ENCODE measurements at regions not wholly inside any gene's neighbourhood (a gene's known extent, or its start where the extent isn't known, plus 50 kb on each side); places are given as distances from the start of the nearest gene placed in this dataset.

DNA sequence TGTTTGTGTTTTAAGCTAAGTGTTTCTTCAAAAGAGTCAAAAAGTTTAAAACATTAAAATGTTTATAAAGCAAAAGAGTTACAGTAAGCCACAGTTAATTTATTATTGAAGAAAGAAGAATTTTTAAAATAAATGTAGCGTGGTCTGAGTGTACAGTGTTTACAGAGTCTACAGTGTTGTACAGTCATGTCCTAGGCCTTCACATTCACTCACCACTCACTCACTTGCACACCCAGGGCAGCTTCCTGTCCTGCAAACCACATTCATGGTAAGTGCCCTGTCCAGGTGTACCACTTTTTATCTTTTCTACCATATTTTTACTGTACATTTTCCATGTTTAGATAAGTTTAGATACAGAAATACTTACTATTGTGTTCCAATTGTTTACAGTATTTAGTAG is 239.7 kb upstream of the AGA start:
- no peak for DNase-seq (ENCODE audit: low read depth in 4 of 4, low spot score in 2 of 4)

GRCh38 chr4:177687117-177687516 is 244.9 kb upstream of the AGA start:
- no peak for DNase-seq (ENCODE audit: low read depth in 4 of 4, low spot score in 2 of 4)

GRCh38 chr4:177692907-177693306 is 250.7 kb upstream of the AGA start:
- DNase-seq (ENCODE audit: low read depth in 4 of 4, low spot score in 2 of 4): no peak

- DNase-seq (ENCODE audit: low read depth in 4 of 4, low spot score in 2 of 4): no peak
Observed at GRCh38 chr4:177696438-177696966, 254.3 kb upstream of the AGA start.

DNA sequence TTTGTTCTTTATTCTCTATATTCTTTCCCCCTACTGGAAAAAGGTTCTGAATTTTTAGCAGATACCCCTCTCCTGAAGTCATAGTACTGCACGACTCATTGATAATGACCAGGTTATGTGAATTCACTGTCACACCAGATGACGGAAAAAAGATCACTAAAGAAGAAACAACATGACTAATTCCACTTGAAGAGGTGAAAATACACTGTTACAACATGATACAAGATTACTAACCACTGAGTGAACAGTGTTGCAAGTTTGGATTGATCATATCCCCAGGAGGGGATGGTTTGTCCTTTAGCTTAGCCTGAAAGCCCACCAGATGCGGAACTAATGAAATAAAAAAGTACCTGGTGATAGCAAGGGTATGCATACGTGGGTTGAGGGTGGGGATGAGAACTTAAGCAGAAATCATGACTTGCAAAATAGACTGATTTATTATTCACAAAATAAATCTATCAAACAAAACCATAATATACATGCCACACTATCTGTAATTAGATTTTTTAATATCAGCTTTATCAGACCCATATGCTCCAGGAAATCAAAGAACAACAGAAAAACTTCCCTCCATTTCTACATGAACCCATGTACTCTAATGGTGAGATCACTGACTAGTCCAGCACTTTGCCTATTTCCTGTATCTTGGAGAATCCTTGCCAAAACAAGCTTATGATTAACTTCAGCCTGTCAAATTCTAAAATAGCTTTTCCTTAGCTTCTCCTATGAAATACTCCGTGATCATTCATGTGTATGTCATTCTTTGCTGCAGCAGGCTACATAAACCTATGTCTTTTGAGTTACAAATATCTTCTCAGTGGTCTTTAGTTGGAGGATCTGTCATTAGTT is 257.4 kb upstream of the AGA start:
- peak in 1 of 4 donors; percentile 3 for DNase-seq (ENCODE audit: low read depth in 4 of 4, low spot score in 2 of 4)

- DNase-seq (ENCODE audit: low read depth in 4 of 4, low spot score in 2 of 4): no peak
Observed at GRCh38 chr4:177706916-177707315, 264.7 kb upstream of the AGA start.

- DNase-seq (ENCODE audit: low read depth in 4 of 4, low spot score in 2 of 4): no peak
Observed at GRCh38 chr4:177713454-177713853, 271.2 kb upstream of the AGA start.

GRCh38 chr4:177717407-177717806 is 275.2 kb upstream of the AGA start:
- no peak for DNase-seq (ENCODE audit: low read depth in 4 of 4, low spot score in 2 of 4)

GRCh38 chr4:177718514-177718913 is 276.3 kb upstream of the AGA start:
- DNase-seq (ENCODE audit: low read depth in 4 of 4, low spot score in 2 of 4): no peak

DNA sequence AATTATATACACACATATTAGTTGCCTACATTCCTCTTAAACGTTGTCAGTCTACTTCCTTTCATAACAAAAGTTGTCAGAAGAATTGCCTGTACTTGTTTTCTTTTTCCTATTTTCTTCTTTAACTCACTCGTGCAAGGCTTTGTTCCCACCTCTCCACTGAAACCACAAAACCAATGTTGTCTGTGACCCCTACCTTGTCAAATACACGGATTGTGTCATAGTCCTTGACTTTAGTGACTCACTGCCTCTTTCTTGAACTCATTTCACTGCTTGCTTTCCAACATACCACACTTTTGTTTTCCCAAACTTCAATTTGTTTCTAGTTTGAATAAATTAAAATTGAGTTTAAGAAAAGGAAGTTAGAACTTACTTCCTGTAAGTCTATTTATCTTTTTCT is 283.9 kb upstream of the AGA start:
- DNase-seq (ENCODE audit: low read depth in 4 of 4, low spot score in 2 of 4): no peak

DNA sequence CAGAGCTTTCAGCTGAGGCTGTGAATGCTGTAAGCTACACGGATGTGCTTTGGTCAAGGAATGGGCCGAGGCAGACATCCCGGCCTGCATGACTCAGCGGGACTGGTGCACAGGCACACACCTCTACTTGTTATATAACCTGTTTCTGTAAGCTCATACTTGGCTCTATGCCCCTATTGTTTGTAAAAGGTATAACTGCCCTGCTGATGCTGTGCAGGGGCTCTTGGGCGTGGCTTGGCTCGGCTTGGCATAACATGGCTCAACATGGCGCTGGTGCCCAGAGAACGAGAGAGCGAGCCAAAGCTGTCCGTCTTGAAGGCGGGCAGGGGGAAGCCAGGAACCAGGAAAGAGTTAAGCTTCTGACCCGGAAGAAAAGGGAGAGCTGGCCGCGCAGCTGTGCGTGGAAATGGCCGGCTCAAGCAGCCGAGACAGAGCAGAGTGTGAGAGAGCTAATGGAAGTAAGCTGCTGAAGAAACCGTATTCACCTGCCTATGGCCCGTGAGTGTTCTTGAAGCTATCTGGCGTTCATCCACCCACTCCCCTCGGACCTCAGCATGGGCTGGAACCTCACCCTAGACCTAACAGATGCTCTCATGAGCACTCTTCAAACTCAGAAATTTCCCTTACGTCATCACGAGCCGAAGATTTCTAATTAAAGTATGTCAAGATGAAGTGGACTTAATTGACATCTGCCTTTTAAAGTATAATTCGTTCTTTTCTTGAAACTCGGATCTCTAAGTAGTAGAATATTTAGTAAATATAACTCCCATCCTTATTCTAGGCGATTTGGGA is 286.3 kb upstream of the AGA start:
- DNase-seq (ENCODE audit: low read depth in 4 of 4, low spot score in 2 of 4): no peak

GRCh38 chr4:177729681-177730080 is 287.4 kb upstream of the AGA start:
- DNase-seq (ENCODE audit: low read depth in 4 of 4, low spot score in 2 of 4): no peak

DNA sequence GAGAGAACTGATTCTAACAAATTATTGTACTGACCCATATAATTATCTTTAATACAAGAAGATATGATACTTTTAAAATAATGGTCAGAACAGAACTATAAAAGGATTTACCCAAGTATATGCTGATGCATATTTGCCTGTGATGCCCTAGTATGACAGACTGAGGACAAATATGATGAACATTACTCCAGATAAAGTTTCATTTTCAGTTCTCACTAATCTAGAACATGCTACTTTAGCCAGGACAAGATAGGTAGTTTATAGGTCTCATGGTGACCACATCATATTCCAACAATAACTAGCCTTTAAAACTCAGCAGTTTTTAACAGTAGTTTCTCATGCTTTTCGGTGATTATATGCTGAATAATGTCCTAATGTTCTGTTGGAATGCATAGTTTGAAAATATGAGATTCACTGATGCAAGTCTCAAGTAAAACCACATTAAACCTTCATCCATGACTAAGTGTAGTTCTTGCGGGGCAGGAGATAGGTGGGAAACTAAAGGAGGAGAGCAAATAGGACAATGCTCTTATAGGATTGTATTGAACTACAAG is 295.2 kb upstream of the AGA start:
- no peak for DNase-seq (ENCODE audit: low read depth in 4 of 4, low spot score in 2 of 4)

DNA sequence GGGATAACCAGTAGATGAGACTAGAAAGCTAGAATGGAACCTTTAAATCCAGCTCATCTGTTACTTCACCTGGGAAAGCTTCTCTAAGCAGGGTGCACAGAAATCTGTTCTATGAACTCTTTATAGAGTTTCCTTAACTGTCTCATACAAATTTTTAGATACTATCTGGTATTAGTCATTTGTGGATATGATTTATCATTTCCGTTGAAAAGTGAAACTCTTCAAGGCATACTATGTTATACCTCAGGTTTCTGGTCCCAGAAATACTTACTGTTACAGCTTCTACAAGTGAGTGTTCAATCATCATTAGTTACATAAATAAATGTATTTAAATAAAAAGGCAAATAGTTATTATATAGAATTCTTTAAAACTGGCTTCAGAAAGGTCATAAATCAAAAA is 298.3 kb upstream of the AGA start:
- no peak for DNase-seq (ENCODE audit: low read depth in 4 of 4, low spot score in 2 of 4)

DNA sequence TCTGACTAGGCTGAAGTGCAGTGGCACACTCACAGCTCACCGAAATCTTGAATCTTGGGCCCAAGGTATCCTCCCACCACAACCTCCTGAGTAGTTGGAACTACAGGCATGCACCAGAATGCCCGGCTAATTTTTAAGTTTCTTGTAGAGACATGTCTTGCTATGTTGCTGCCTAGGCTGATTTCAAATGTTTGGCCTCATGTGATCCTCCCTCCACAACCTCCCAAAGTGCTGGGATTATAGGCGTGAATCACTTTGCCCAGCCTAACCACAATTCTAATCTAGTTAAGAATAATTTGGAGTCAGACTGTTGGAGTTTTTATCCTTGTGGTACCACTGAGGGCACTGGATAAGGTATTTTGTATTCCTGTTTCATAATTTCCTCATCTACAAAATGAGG is 317.5 kb upstream of the AGA start:
- DNase-seq (ENCODE audit: low read depth in 4 of 4, low spot score in 2 of 4): no peak

GRCh38 chr4:177761692-177762091 is 319.5 kb upstream of the AGA start:
- no peak for DNase-seq (ENCODE audit: low read depth in 4 of 4, low spot score in 2 of 4)

DNA sequence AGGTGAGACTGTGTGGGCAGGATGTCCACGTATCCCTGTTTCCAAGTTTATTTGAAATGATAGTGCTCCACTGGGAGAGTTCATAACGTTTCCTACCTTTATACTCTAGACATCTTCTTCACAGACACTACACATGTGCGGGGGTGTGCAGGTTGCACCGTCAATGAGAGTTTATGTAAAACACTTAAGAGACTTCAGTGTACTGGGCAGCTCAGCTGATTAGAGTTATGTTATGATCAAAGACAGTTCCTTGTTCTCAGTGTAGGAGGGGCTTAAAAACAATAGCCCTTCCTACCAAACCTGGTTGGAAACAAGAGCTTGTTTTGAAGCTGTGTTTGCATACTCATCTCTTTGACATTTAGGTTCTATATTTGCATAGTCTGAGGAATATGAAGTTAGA is 326.9 kb upstream of the AGA start:
- DNase-seq (ENCODE audit: low read depth in 4 of 4, low spot score in 2 of 4): no peak

- DNase-seq (ENCODE audit: low read depth in 4 of 4, low spot score in 2 of 4): no peak
Observed at GRCh38 chr4:177770776-177771175, 328.5 kb upstream of the AGA start.

DNA sequence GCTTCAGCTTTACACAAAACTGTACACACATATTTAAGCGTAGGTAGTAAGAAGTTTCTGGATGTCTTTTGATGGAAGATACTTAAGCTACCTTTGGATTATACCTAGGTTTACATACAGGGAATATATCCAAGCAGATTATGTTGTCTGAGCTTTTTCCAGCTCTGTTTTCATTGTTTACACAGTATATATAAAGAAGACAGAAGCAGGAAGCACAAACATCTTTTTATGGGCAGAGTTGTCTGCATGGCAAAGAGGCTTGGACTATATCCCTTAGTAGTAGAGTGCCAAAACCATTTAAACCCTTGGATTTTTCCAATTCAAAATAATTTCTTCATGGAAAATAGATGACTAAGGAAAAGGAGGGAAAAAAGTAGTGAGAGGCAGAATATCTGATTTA is 329.4 kb upstream of the AGA start:
- DNase-seq (ENCODE audit: low read depth in 4 of 4, low spot score in 2 of 4): no peak

GRCh38 chr4:177778623-177779022 is 336.4 kb upstream of the AGA start:
- DNase-seq (ENCODE audit: low read depth in 4 of 4, low spot score in 2 of 4): no peak

DNA sequence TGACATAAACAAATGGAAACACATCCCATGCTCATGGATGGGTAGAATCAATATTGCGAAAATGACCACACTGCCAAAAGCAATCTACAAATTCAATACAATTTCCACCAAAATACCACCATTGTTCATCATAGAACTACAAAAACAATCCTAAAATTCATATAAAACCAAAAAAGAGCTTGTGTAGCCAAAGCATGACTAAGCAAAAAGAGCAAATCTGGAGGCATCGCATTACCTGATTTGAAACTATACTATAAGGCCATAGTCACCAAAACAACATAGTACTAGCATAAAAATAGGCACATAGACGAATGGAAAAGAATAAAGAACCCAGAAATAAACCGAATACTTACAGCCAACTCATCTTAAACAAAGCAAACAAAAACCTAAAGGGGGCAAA is 342.8 kb upstream of the AGA start:
- no peak for DNase-seq (ENCODE audit: low read depth in 4 of 4, low spot score in 2 of 4)

GRCh38 chr4:177789610-177790009 is 347.4 kb upstream of the AGA start:
- DNase-seq (ENCODE audit: low read depth in 4 of 4, low spot score in 2 of 4): no peak
